Gastroesophageal sphincter (tissue), 4 donors: ENCODE measurements at regions not wholly inside any gene's neighbourhood (a gene's known extent, or its start where the extent isn't known, plus 50 kb on each side); places are given as distances from the start of the nearest gene placed in this dataset.

ENCODE experiments used
- ATAC-seq: fragments of 150-250 bp; one replicate; pipeline ENCODE4 v1.9.1; 2016; ENCODE audit warnings: mild to moderate bottlenecking, moderate library complexity
- H3K27ac ChIP-seq, 4 donors: fragments of 200-600 bp; sonication (generic) in 3 of 4; 1 replicate in 3 of 4; 2 replicates in 1 of 4; pipeline ENCODE4 v1.5.1; 2016 to 2019
- H3K27me3 ChIP-seq: fragments of 200-600 bp; sonication (generic); one replicate; pipeline ENCODE4 v1.5.1; 2019
- H3K36me3 ChIP-seq, 2 donors: fragments of 200-600 bp; sonication (generic); one replicate each; pipeline ENCODE4 v1.5.1; 2019; ENCODE audit warnings: control low read depth in 1 of 2
- H3K4me1 ChIP-seq, 3 donors: fragments of 200-600 bp; sonication (generic); 1 replicate in 2 of 3; 2 replicates in 1 of 3; pipeline ENCODE4 v1.5.1; 2016 to 2019; ENCODE audit warnings: control low read depth in 2 of 3
- H3K4me3 ChIP-seq, 2 donors: fragments of 200-600 bp; sonication (generic); one replicate each; pipeline ENCODE4 v1.5.1; 2019; ENCODE audit warnings: mild to moderate bottlenecking in 1 of 2, moderate library complexity in 1 of 2
- H3K9me3 ChIP-seq, 3 donors: fragments of 200-600 bp; sonication (generic); one replicate each; pipeline ENCODE4 v1.5.1; 2017 to 2019; ENCODE audit warnings: control low read depth in 2 of 3
- CTCF ChIP-seq, 4 experiments: fragments of 200-600 bp in 2 of 4; fragments of 450-650 bp in 2 of 4; sonication (generic) in 1 of 4; IDR thresholded peaks; one replicate each; pipeline ENCODE4 v1.5.1; 2017 to 2019; ENCODE audit warnings: antibody characterized with exemption in 4 of 4, mild to moderate bottlenecking in 2 of 4, moderate library complexity in 2 of 4
- EP300 ChIP-seq: sonication (generic); formaldehyde crosslinking; IDR thresholded peaks from one replicate; pipeline ENCODE4 v1.6.1; 2017; ENCODE audit warnings: antibody characterized with exemption, mild to moderate bottlenecking
- POLR2A ChIP-seq, 2 donors: fragments of 450-650 bp; IDR thresholded peaks; one replicate each; pipeline ENCODE4 v1.6.1; 2017; ENCODE audit warnings: antibody characterized with exemption in 2 of 2, mild to moderate bottlenecking in 2 of 2, moderate library complexity in 1 of 2
- POLR2AphosphoS5 ChIP-seq: sonication (generic); formaldehyde crosslinking; IDR thresholded peaks from one replicate; pipeline ENCODE4 v1.6.1; 2017; ENCODE audit warnings: antibody characterized with exemption
- WGBS, 2 donors: methylation state at CpG; one replicate each; pipeline ENCODE4 v1.1.5; 2018; ENCODE audit warnings: low coverage in 1 of 2; 5-methylcytosine and 5-hydroxymethylcytosine counted together

GRCh38 chr16:8258523-8258922 is 331.8 kb downstream of the TMEM114 start:
- Histone ChIP-seq H3K4me3 (no peak overlapping the region), H3K9me3 (no peaks in the 10 kb centered on the region), H3K27ac (no peak overlapping the region), H3K36me3 (no peaks in the 10 kb centered on the region), H3K4me1 (no peaks in the 10 kb centered on the region), H3K27me3 (no peaks in the 10 kb centered on the region)
- no peak for ATAC-seq
- WGBS, 2 donors, result 56% methylated on average over 7 of the region's 7 CpGs; no CpG with 5 or more reads in 1 of the 2 donors
- TF ChIP-seq POLR2AphosphoS5, result no peak
- TF ChIP-seq CTCF (IDR thresholded peaks at IDR 0.05), result no peak
- TF ChIP-seq EP300, result no peak
- no peak for TF ChIP-seq POLR2A (IDR thresholded peaks at IDR 0.05)

GRCh38 chr16:8257561-8257960 is 332.8 kb downstream of the TMEM114 start:
- H3K36me3 ChIP-seq, result no peaks in the 10 kb centered on the region
- no peaks in the 10 kb centered on the region for H3K9me3 ChIP-seq
- no peak overlapping the region for H3K4me3 ChIP-seq
- no peaks in the 10 kb centered on the region for H3K4me1 ChIP-seq
- ATAC-seq, result no peak
- no peak for TF ChIP-seq CTCF (IDR thresholded peaks at IDR 0.05)
- TF ChIP-seq POLR2A (IDR thresholded peaks at IDR 0.05), result no peak
- TF ChIP-seq EP300, result no peak
- no peak for TF ChIP-seq POLR2AphosphoS5
- H3K27ac ChIP-seq, result no peak overlapping the region
- H3K27me3 ChIP-seq, result no peaks in the 10 kb centered on the region
- WGBS, 2 donors, result 84 to 85% methylated on average over 2 to 3 of the region's 3 CpGs

- no peak for TF ChIP-seq POLR2A (IDR thresholded peaks at IDR 0.05)
- no peak for TF ChIP-seq POLR2AphosphoS5
- TF ChIP-seq EP300, result no peak
- no peak for TF ChIP-seq CTCF (IDR thresholded peaks at IDR 0.05)
- no peaks in the 10 kb centered on the region for H3K27me3 ChIP-seq
- ATAC-seq, result no peak
- H3K4me1 ChIP-seq, result no peaks in the 10 kb centered on the region
- H3K36me3 ChIP-seq, result no peaks in the 10 kb centered on the region
- H3K9me3 ChIP-seq, result no peaks in the 10 kb centered on the region
- H3K4me3 ChIP-seq, result no peak overlapping the region
- H3K27ac ChIP-seq, result no peak overlapping the region
- 74 to 88% methylated on average over 1 to 4 of the region's 4 CpGs for WGBS, 2 donors
These were observed 335.9 kb downstream of the TMEM114 start for GRCh38 chr16:8254405-8254804.

- H3K4me1 ChIP-seq, result no peaks in the 10 kb centered on the region
- H3K4me3 ChIP-seq, result no peak overlapping the region
- ATAC-seq, result no peak
- no peaks in the 10 kb centered on the region for H3K9me3 ChIP-seq
- H3K36me3 ChIP-seq, result no peaks in the 10 kb centered on the region
- WGBS, 2 donors, result 70 to 72% methylated on average over 5 of the region's 5 CpGs
- TF ChIP-seq CTCF (IDR thresholded peaks at IDR 0.05) (no peak), POLR2A (IDR thresholded peaks at IDR 0.05) (no peak), EP300 (no peak), POLR2AphosphoS5 (no peak)
- H3K27ac ChIP-seq, result no peak overlapping the region
- H3K27me3 ChIP-seq, result no peaks in the 10 kb centered on the region
These were observed 336.6 kb downstream of the TMEM114 start for GRCh38 chr16:8253718-8254117.

GRCh38 chr16:8251727-8252126 is 338.6 kb downstream of the TMEM114 start:
- no peak for TF ChIP-seq EP300
- WGBS, 2 donors, result 19 to 33% methylated on average over 2 of the region's 2 CpGs
- Histone ChIP-seq H3K36me3 (no peaks in the 10 kb centered on the region), H3K27me3 (no peaks in the 10 kb centered on the region), H3K9me3 (no peaks in the 10 kb centered on the region), H3K4me1 (no peaks in the 10 kb centered on the region), H3K27ac (no peak overlapping the region), H3K4me3 (no peak overlapping the region)
- ATAC-seq, result no peak
